ENCODE measurements at regions not wholly inside any gene's neighbourhood (a gene's known extent, or its start where the extent isn't known, plus 50 kb on each side); places are given as distances from the start of the nearest gene placed in this dataset.

GRCh38 chr4:151606061-151606460 lies 154.7 kb downstream of the GATB start:
- no peak for DNase-seq (ENCODE audit: low read depth)

- no peak for DNase-seq (ENCODE audit: low read depth)
Measured at GRCh38 chr4:151610229-151610628, 150.6 kb downstream of the GATB start.

DNA sequence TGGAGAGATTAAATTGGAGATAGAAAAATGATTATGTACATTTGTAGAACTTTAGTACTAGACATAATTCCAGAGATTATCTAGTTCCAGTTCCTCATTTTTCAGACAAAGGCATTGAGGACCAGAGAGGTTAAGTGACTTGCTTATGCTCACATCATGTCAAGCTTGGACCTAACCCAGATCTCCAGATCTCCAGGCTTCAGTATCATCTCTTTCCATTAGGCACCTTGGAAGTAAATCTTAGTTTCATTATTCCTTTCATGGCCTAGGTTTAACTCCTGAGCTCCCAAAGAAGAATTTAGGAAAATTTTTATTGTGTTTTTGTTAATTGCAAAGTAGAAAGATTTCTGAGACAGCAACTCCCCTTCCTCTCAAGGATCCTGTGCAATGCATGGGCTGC lies 148.8 kb downstream of the GATB start:
- DNase-seq (ENCODE audit: low read depth): no peak

DNA sequence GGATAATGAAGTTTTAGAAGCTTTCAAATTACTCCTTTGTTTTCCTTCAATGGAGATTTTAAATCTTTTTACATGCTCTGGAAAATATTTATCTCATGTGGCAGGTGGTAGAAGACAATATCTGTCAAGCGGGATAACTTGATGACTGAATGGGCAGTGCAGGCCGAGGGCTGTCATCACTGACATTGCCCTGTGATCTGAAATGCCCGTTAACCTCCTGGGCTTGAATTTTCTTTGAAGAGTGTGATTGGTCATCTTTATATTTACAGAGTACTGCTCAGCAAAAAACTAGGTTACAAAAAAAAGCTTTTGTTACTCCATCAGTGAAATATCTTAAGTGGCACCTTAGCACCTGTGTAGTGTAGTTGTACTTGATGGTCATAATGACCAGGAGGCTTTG lies 147.5 kb downstream of the GATB start:
- no peak for DNase-seq (ENCODE audit: low read depth)

DNA sequence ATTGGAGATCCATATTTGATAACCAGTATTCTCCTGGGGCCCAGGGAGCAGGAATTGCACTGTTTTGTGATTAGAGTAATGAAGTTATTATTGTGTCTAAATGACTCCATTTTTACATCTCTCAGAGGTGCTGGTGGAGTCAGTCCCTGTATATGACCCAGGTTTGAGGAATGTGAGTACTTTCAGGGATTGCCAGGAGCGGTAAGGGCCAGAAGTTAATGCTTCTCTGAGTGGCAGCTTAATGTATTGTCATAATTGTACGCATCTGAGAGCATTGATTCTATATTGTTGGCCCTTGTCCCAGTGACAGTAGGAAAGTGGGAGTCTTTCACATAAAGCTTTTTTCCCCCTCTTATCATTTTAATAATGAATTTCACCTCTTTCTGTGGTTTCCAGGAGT lies 146.2 kb downstream of the GATB start:
- no peak for DNase-seq (ENCODE audit: low read depth)

- DNase-seq (ENCODE audit: low read depth): no peak
Measured at GRCh38 chr4:151618858-151619257, 141.9 kb downstream of the GATB start.

DNA sequence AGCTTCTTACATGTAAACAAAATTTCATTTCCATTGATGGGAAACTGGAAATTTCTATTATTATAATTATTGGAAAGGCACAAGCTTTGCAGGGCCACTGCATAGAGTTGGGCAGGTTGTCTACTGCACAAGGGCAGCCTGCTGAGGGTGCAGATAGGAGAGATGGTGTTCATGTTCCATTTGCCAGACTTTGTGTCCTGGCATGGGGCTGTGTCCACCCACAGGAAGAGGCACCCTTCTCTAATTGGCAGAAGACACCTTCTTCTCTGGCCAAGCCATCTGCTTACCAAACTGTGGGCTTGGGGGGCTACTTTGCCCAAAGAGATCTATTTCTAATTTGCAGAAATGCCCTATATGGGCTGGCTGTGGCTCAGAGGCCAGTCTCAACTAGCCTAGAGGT lies 140.7 kb downstream of the GATB start:
- no peak for DNase-seq (ENCODE audit: low read depth)
